ENCODE measurements at regions not wholly inside any gene's neighbourhood (a gene's known extent, or its start where the extent isn't known, plus 50 kb on each side); places are given as distances from the start of the nearest gene placed in this dataset.

DNA sequence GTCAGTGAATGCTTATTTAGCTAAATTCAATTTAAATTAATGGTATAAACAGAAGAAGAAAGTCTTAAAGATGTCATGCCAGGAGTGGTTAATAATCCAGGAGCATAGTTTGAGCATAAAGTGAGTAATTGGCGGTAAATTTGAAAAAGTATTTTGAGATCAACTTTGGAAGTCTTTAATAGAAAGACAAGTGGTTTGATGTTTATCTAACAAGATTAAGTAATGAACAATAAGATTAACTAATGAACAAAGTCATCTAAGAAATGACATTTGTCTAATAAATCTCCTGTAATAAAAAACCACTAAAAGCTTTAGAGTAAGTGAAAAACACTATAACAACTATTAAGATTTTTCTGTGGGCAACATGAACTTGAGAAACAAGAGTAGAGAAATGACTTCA, 112.8 kb downstream of the CAPZA3 start:
- TF ChIP-seq, protein P1, sequence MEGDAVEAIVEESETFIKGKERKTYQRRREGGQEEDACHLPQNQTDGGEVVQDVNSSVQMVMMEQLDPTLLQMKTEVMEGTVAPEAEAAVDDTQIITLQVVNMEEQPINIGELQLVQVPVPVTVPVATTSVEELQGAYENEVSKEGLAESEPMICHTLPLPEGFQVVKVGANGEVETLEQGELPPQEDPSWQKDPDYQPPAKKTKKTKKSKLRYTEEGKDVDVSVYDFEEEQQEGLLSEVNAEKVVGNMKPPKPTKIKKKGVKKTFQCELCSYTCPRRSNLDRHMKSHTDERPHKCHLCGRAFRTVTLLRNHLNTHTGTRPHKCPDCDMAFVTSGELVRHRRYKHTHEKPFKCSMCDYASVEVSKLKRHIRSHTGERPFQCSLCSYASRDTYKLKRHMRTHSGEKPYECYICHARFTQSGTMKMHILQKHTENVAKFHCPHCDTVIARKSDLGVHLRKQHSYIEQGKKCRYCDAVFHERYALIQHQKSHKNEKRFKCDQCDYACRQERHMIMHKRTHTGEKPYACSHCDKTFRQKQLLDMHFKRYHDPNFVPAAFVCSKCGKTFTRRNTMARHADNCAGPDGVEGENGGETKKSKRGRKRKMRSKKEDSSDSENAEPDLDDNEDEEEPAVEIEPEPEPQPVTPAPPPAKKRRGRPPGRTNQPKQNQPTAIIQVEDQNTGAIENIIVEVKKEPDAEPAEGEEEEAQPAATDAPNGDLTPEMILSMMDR (IDR thresholded peaks at IDR 0.05; ENCODE audit: insufficient read depth, low read length, poor library complexity, severe bottlenecking) = no peak
- TF ChIP-seq EZH2phosphoT487 (conservative IDR thresholded peaks at IDR 0.05; ENCODE audit: low read length) = no peak
- no peak overlapping the region for H2AFZ ChIP-seq (ENCODE audit: low read depth, low read length, severe bottlenecking)

DNA sequence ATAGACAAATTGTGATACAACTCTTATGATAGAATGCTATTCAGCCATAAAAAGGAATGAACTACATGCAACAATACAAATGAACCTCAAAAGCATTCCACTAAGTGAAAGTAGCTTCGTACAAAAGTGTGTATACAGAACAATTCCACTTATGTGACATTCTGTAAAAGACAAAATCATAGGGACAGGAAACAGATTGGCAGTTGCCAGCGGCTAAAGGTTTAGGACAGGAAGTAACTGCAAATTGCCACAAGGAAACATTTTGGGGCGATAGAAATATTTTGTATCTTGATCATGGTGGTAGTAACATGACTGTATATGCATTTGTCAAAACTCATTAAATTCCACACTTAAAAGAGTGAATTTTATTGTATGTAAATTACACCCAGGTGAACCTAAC, 113.4 kb downstream of the CAPZA3 start:
- no peak overlapping the region for H3K27ac ChIP-seq (ENCODE audit: low read depth, low read length)
- no peaks in the 10 kb centered on the region for H3K79me2 ChIP-seq (ENCODE audit: insufficient read depth, low read length)
- H3K4me3 ChIP-seq (ENCODE audit: insufficient read depth, low read length, poor library complexity, severe bottlenecking) = no peak overlapping the region
- H4K20me1 ChIP-seq (ENCODE audit: low read depth, low read length) = no peaks in the 10 kb centered on the region
- no peaks in the 10 kb centered on the region for H3K36me3 ChIP-seq (ENCODE audit: low read length)
- H2AFZ ChIP-seq (ENCODE audit: low read depth, low read length, severe bottlenecking) = no peak overlapping the region
- no peaks in the 10 kb centered on the region for H3F3A ChIP-seq (ENCODE audit: insufficient read depth)
- no peaks in the 10 kb centered on the region for H3K9me3 ChIP-seq (ENCODE audit: insufficient read depth, low read length)
- TF ChIP-seq EZH2phosphoT487 (conservative IDR thresholded peaks at IDR 0.05; ENCODE audit: low read length) = no peak
- TF ChIP-seq, protein P1 (IDR thresholded peaks at IDR 0.05; ENCODE audit: insufficient read depth, low read length, poor library complexity, severe bottlenecking) = no peak
- no peak overlapping the region for H3K9ac ChIP-seq (ENCODE audit: low read length)
- H3K9me2 ChIP-seq (replicated peaks; ENCODE audit: insufficient read depth, low read length) = no peaks in the 10 kb centered on the region
- no peak overlapping the region for H3K4me2 ChIP-seq (ENCODE audit: low read depth, low read length, poor library complexity, severe bottlenecking)
- no peaks in the 10 kb centered on the region for H3K27me3 ChIP-seq (ENCODE audit: low read length)

More for the DNA sequence above, 112.8 kb downstream of the CAPZA3 start:
- Histone ChIP-seq H3K27ac (ENCODE audit: low read depth, low read length) (no peak overlapping the region), H4K20me1 (ENCODE audit: low read depth, low read length) (no peaks in the 10 kb centered on the region), H3K4me2 (ENCODE audit: low read depth, low read length, poor library complexity, severe bottlenecking) (no peak overlapping the region), H3K27me3 (ENCODE audit: low read length) (no peaks in the 10 kb centered on the region), H3K36me3 (ENCODE audit: low read length) (no peaks in the 10 kb centered on the region), H3F3A (ENCODE audit: insufficient read depth) (no peaks in the 10 kb centered on the region), H3K9ac (ENCODE audit: low read length) (no peak overlapping the region), H3K9me2 (replicated peaks; ENCODE audit: insufficient read depth, low read length) (no peaks in the 10 kb centered on the region), H3K9me3 (ENCODE audit: insufficient read depth, low read length) (no peaks in the 10 kb centered on the region), H3K4me3 (ENCODE audit: insufficient read depth, low read length, poor library complexity, severe bottlenecking) (no peak overlapping the region), H3K79me2 (ENCODE audit: insufficient read depth, low read length) (no peaks in the 10 kb centered on the region)

DNA sequence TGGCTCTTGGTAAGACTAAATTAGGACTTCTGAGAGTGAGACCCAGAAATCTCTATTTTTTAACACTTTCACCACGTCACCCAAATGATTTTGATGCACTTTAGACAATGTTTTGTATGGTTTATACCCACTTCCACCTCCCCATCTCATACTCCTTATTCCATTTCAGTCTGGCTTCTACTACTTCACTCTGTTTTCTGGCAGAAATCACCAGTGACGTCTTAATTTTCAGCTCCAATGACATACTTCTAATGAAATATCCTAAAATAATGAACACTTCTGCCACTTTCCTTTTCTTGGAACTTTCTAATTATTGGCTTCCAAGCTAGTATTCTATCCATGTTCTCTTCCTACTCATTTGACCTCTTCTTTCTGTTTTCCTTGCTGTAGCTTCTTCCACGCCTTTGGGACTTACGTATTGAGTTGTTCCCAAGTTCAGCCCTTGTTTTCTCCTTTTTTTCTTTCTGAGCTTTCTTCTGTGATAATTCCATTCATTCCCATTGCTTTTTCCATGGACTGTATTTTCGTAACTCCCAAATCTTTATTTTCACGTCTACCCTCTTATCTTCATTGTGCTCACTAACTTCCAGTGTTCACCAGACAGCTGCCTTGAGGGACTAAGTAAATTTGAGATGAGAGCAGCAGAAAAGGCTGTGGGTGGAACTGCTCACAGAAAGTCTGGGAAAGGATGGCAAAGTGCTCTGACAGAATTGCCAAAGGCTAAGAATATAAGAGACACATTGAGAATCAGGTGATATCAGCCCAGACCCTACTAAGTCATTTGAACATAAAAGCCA, 115.8 kb downstream of the CAPZA3 start:
- Histone ChIP-seq H3K27ac (ENCODE audit: low read depth, low read length) (no peak overlapping the region), H3F3A (ENCODE audit: insufficient read depth) (no peaks in the 10 kb centered on the region), H2AFZ (ENCODE audit: low read depth, low read length, severe bottlenecking) (no peak overlapping the region), H3K9me2 (replicated peaks; ENCODE audit: insufficient read depth, low read length) (no peaks in the 10 kb centered on the region), H3K4me2 (ENCODE audit: low read depth, low read length, poor library complexity, severe bottlenecking) (no peak overlapping the region), H3K4me3 (ENCODE audit: insufficient read depth, low read length, poor library complexity, severe bottlenecking) (no peak overlapping the region), H3K9me3 (ENCODE audit: insufficient read depth, low read length) (no peaks in the 10 kb centered on the region), H3K79me2 (ENCODE audit: insufficient read depth, low read length) (no peaks in the 10 kb centered on the region), H3K36me3 (ENCODE audit: low read length) (no peaks in the 10 kb centered on the region), H3K27me3 (ENCODE audit: low read length) (no peaks in the 10 kb centered on the region), H4K20me1 (ENCODE audit: low read depth, low read length) (no peaks in the 10 kb centered on the region), H3K9ac (ENCODE audit: low read length) (no peak overlapping the region)
- TF ChIP-seq, protein P1 (IDR thresholded peaks at IDR 0.05; ENCODE audit: insufficient read depth, low read length, poor library complexity, severe bottlenecking) = no peak
- no peak for TF ChIP-seq EZH2phosphoT487 (conservative IDR thresholded peaks at IDR 0.05; ENCODE audit: low read length)

Measured in SU-DHL-6 (cell line).